Mammary epithelial cell (primary cell): ENCODE measurements at regions not wholly inside any gene's neighbourhood (a gene's known extent, or its start where the extent isn't known, plus 50 kb on each side); places are given as distances from the start of the nearest gene placed in this dataset.

ENCODE experiments used
- CTCF ChIP-seq, 2 donors: IDR thresholded peaks in 1 of 2; conservative IDR thresholded peaks in 1 of 2; 2 replicates each; pipeline ENCODE4 v1.5.1; 2011 to 2012; ENCODE audit warnings: inconsistent platforms in 2 of 2, low read length in 2 of 2, mild to moderate bottlenecking in 2 of 2, control low read depth in 1 of 2, low read depth in 1 of 2; ENCODE audit not compliant: insufficient read depth in 1 of 2; ENCODE audit errors: extremely low read depth in 1 of 2
- EZH2 ChIP-seq: IDR thresholded peaks from 2 replicates; pipeline ENCODE4 v1.6.1; 2012; ENCODE audit warnings: low read length, inconsistent platforms, borderline replicate concordance

- TF ChIP-seq CTCF (conservative IDR thresholded peaks at IDR 0.05 in 1 of 2, IDR thresholded peaks at IDR 0.05 in 1 of 2; ENCODE audit: extremely low read depth in 1 of 2, insufficient read depth in 1 of 2, low read depth in 1 of 2, low read length in 2 of 2) (no peak), EZH2 (no peak)
These were observed 141.6 kb upstream of the XYLT1 start for GRCh38 chr16:17612336-17612735.
